ENCODE measurements at regions not wholly inside any gene's neighbourhood (a gene's known extent, or its start where the extent isn't known, plus 50 kb on each side); places are given as distances from the start of the nearest gene placed in this dataset.
"Not testable (repeated sequence)": the region's sequence is repeated elsewhere in the genome, so short reads cannot be mapped to it uniquely, and the experiment has no call there.

DNA sequence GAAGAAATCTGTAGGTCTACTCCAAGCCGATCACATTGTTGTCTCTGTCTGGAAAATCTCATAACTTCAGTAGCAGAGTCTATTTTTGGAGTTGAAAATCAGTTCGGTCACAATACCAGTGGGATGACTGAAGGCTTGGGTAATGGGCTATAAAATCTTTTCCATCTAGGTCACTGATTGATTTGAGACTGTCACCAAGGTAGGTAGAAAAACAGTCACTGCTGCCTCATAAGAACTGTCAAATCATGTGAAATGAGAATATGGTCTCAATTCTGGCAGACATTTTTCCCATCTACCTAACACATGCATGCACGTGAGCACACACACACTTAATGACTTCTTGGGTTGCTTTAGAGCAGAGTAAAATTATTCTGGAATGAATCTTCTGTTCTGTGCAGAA is 1162.8 kb upstream of the CITED2 start:
- DNase-seq (ENCODE audit: insufficient read length, low spot score) (no peak), FAIRE-seq (no peak)

GRCh38 chr6:140535511-140535910 is 1161.1 kb upstream of the CITED2 start:
- FAIRE-seq (no peak), DNase-seq (ENCODE audit: insufficient read length, low spot score) (no peak)

DNA sequence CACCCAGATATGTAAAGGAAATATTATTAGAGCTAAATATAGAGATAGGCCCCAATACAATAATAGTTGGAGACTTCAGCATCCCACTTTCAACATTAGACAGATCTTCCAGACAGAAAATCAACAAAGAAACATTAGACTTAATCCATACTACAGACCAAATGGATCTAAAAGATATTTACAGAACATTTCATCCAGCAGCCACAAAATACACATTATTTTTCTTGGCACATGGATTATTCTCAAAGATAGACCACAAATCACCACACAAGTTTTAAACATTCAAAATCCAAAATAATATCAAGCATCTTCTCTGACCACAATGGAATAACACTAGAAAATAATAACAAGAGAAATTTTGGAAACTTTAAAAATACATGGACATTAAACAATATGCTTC is 1159.1 kb upstream of the CITED2 start:
- DNase-seq (ENCODE audit: insufficient read length, low spot score): no peak

GRCh38 chr6:140504776-140505175 is 1130.3 kb upstream of the CITED2 start:
- FAIRE-seq (no peak), DNase-seq (ENCODE audit: insufficient read length, low spot score) (no peak)

More for the DNA sequence above, 1159.1 kb upstream of the CITED2 start:
- FAIRE-seq: no peak

DNA sequence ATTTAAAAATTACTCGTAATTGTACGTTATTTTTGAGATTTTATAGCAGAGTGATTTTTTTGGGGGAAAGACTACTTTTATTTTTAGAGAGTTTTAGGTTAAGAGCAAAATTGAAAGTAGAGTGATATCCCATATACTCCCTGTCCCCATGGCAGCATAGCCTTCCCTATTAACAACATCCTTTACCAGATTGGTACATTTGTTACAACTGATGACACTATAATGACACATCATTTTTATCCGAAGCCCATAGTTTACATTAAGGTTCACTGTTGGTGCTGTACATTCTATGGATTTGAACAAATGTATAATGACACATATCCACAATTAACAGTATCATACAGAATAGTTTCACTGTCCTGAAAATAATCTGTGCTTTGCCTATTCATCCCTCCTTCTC is 1126.4 kb upstream of the CITED2 start:
- no peak for FAIRE-seq
- no peak for DNase-seq (ENCODE audit: insufficient read length, low spot score)

GRCh38 chr6:140499607-140500006 is 1125.2 kb upstream of the CITED2 start:
- no peak for DNase-seq (ENCODE audit: insufficient read length, low spot score)
- FAIRE-seq: no peak

DNA sequence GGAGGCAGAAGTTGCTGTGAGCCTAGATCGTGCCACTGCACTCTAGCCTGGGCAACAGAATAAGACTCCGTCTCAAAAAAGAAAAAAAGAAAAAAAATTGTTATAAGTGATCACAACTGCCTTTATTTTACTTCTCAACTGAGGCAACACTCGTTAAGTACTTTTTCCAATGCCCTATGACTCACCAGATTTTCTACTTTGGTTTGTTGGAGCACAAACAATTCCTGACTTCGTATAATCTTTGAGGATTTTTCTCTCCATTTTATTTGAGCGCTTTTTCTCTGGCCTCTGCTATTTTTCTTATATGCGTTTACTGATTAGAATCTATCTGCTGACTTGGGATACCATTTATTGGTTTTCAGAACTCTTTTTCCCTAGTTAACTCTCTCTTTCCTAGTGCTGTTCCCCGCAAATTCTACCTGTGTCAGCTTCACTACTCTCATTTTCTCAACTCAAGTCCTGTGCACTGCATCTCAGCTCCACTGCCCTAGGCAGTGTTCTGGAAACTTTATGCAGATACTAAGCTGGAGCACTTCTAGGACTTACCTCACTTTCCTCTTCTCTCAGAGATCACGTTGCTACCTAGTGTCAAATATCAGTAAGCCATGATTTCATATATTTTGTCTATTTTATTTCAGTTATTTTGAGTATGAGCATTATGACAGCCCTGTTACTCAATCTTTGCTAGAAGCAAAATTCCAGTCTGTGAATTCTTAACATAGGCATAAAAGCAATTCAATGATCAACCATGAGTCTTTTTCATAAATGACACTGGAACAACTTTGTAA is 1120.1 kb upstream of the CITED2 start:
- DNase-seq (ENCODE audit: insufficient read length, low spot score) (no peak), FAIRE-seq (no peak)

DNA sequence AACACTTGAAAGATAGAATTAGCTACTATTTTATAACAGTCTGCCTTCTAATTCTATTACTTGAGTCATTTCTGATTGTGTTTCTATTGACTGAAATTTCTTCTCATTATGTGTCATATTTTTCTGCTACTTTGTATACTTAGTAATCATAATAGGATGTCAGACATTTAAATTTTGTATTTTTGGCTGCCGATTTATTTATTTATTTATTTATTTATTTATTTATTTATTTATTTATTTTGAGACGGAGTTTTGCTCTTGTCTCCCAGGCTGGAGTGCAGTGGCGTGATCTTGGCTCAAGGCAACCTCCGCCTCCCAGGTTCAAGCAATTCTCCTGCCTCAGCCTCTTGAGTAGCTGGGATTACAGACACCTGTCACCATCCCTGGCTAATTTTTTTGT is 1119.0 kb upstream of the CITED2 start:
- FAIRE-seq: not testable (repeated sequence)

DNA sequence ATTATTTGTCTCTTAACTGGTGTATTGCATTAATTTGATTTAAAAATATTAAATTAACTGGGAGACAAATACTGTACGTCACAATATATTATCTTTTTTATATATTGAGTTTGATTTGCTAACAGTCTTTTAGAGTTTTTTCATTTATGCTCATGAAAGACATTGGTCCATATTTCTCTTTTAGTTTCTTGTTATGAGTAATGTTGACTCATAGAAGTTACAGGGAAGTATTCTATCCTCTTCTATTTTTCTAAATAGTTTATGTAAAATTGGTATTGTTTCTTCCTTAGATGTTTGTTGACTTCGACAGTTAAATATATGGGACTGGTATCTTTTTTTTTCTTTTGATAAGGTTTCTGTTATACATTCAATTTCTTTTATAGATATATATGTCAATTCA is 1115.6 kb upstream of the CITED2 start:
- FAIRE-seq: no peak
- DNase-seq (ENCODE audit: insufficient read length, low spot score): no peak

More for the DNA sequence above, 1119.0 kb upstream of the CITED2 start:
- DNase-seq (ENCODE audit: insufficient read length, low spot score): not testable (repeated sequence)

- DNase-seq (ENCODE audit: insufficient read length, low spot score) (no peak), FAIRE-seq (no peak)
These were observed 1113.1 kb upstream of the CITED2 start for GRCh38 chr6:140487586-140487985.

DNA sequence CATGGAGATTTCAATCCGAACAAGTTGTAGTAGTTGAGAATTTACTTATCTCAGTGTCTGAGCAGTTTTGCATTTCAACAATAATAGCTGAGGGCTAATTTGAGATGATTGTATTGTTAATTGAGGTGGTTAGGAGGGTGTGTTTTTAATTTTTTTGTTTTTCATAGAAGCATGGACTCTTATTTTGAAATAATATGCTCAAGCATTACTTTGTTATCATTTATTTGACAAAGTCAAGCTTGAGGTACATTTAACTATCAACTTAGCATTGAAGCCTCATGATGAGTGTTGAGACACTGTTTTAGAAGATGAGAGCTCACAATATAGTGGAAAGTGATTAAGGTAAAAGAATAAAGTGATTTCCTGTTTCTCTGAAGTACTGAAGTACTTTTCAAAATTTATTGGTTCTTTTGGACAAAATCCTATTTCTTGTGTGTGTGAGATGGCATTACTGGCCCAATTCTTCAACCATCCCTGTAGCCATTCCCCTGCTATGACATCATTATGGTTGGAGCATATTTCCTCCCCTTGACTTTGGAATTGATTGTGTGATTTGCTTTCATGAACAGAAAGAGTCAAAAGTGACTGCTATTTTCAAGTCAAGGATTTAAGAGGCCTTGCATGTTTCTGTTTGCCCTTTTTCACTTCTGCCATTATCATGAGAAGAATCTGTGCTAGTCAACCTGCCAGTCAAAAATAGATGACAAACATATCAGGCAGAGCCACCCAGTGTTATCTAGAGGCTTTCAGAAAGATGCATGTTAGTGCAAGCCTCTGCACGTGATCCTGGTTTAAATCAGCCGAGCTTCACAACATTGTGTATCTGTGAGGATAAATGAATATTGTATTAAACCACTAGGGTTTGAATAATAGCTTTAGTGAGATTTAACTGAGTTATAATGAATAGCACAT is 1112.3 kb upstream of the CITED2 start:
- FAIRE-seq (no peak), DNase-seq (ENCODE audit: insufficient read length, low spot score) (no peak)

GRCh38 chr6:140485740-140486449 is 1111.4 kb upstream of the CITED2 start:
- FAIRE-seq (no peak), DNase-seq (ENCODE audit: insufficient read length, low spot score) (no peak)

DNA sequence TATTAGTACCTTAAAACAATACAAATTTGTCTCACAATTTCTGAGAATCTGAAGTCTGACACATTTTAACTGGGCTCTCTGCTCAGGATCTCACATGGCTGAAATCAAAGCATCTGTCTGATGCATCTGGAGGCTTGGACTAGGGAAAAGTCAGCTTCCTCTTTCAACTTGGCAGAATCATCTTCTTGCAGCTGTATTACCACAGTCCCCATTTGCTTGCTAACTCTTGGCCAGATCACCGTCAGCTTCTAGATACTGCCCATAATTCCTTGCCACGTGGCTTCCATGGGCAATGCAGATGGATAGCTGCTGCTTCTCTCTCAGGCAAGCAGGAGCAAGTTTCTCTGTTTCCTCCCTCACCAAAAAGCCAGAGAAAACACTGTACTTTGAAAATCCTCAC is 1106.4 kb upstream of the CITED2 start:
- no peak for DNase-seq (ENCODE audit: insufficient read length, low spot score)
- no peak for FAIRE-seq

- DNase-seq (ENCODE audit: insufficient read length, low spot score): no peak
- FAIRE-seq: no peak
These were observed 1104.2 kb upstream of the CITED2 start for GRCh38 chr6:140478631-140479030.

DNA sequence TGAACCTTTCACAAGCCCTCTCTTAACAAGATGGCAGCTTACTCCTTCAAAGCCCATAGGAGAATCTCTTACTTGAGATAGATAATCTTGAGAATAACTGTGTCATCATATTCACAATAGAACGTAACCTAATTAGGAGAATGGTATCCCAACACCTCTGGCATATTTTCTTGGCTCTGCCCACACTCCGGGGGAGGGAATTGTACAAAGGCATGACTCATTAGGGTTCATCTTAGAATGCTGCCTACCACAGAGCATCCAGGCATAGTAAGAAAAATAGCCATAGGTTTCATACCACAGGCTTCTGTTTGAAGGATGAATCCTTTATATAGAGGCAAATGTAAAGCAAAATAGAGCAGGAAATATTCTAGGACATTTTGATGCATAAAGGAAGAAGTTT is 1100.6 kb upstream of the CITED2 start:
- DNase-seq (ENCODE audit: insufficient read length, low spot score): no peak
- no peak for FAIRE-seq

GRCh38 chr6:140464720-140465119 is 1090.3 kb upstream of the CITED2 start:
- DNase-seq (ENCODE audit: insufficient read length, low spot score): no peak
- no peak for FAIRE-seq

DNA sequence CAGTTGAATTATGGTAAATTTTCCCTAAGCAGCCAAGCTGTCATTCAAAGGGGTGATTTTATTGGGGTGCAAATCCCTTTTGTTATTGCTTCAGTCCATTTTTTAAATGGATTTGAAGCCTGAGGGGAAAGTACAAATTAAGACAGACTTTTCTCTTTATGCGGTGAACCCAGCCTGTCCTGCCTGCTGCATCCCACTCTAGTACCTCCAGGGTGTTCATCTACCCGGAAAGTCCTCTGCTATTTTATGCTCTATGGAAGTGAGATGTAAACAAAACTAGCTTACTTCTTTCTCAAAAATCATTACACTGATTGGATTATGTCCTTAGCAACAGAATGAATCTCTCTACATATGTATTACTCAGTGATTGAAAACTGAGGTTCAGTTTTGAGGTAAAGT is 1088.9 kb upstream of the CITED2 start:
- FAIRE-seq: no peak

GRCh38 chr6:140462453-140463311 is 1088.2 kb upstream of the CITED2 start:
- no peak for DNase-seq (ENCODE audit: insufficient read length, low spot score)
- no peak for FAIRE-seq

More for the DNA sequence above, 1088.9 kb upstream of the CITED2 start:
- DNase-seq (ENCODE audit: insufficient read length, low spot score): no peak

DNA sequence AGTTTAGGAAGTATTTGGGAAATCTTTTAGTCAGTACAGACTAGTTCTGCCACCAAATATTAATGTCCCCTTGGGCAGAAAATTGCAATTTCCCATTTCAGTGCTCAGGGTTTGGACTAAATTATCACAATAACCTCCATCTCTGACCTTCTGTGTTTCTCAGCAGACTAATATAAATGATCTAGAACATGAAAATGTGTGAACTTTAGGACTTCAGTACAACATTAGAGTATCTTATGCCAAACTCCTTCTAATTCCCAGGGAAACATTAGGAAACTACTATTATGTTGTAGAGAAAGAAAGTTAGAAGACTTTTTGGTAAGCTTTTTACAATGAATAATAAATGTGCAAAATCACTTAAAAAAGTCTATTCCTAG is 1087.6 kb upstream of the CITED2 start:
- FAIRE-seq (no peak), DNase-seq (ENCODE audit: insufficient read length, low spot score) (no peak)

GRCh38 chr6:140460267-140460666 is 1085.8 kb upstream of the CITED2 start:
- no peak for FAIRE-seq

More at GRCh38 chr6:140460267-140460666, 1085.8 kb upstream of the CITED2 start:
- no peak for DNase-seq (ENCODE audit: insufficient read length, low spot score)
